Renal cortex interstitium (tissue), 11 donors: ENCODE measurements at regions not wholly inside any gene's neighbourhood (a gene's known extent, or its start where the extent isn't known, plus 50 kb on each side); places are given as distances from the start of the nearest gene placed in this dataset.

ENCODE experiments used
- DNase-seq, 11 donors: peaks; one replicate each; pipeline ENCODE4 v3.0.0-alpha.2; 2013; ENCODE audit warnings: low read depth in 9 of 11, low spot score in 4 of 11; ENCODE audit errors: extremely low read depth in 1 of 11

- no peak for DNase-seq
Observed at GRCh38 chr13:56216221-56216620, 924.5 kb upstream of the PRR20A start.

- DNase-seq = no peak
Observed at GRCh38 chr13:56247692-56248091, 893.0 kb upstream of the PRR20A start.

- DNase-seq = no peak
Observed at GRCh38 chr13:56271686-56272085, 869.0 kb upstream of the PRR20A start.

- DNase-seq = no peak
Observed at GRCh38 chr13:56283262-56283828, 857.4 kb upstream of the PRR20A start.

- no peak for DNase-seq
Observed at GRCh38 chr13:56299650-56300049, 841.1 kb upstream of the PRR20A start.

GRCh38 chr13:56314765-56315164 lies 826.0 kb upstream of the PRR20A start:
- no peak for DNase-seq

- DNase-seq = no peak
Observed at GRCh38 chr13:56317841-56318240, 822.9 kb upstream of the PRR20A start.

GRCh38 chr13:56332671-56333070 lies 808.0 kb upstream of the PRR20A start:
- DNase-seq = no peak

- no peak for DNase-seq
Observed at GRCh38 chr13:56335775-56336174, 804.9 kb upstream of the PRR20A start.

- no peak for DNase-seq
Observed at GRCh38 chr13:56338421-56338820, 802.3 kb upstream of the PRR20A start.

GRCh38 chr13:56347014-56347413 lies 793.7 kb upstream of the PRR20A start:
- DNase-seq = no peak

- DNase-seq = no peak
Observed at GRCh38 chr13:56349866-56350265, 790.9 kb upstream of the PRR20A start.

GRCh38 chr13:56351041-56351440 lies 789.7 kb upstream of the PRR20A start:
- DNase-seq = no peak

- DNase-seq = no peak
Observed at GRCh38 chr13:56352361-56352760, 788.4 kb upstream of the PRR20A start.

- DNase-seq = no peak
Observed at GRCh38 chr13:56352901-56353300, 787.8 kb upstream of the PRR20A start.

GRCh38 chr13:56356690-56357089 lies 784.0 kb upstream of the PRR20A start:
- no peak for DNase-seq

- no peak for DNase-seq
Observed at GRCh38 chr13:56378566-56378965, 762.2 kb upstream of the PRR20A start.

- DNase-seq = no peak
Observed at GRCh38 chr13:56393549-56393948, 747.2 kb upstream of the PRR20A start.

- no peak for DNase-seq
Observed at GRCh38 chr13:56396318-56396717, 744.4 kb upstream of the PRR20A start.

GRCh38 chr13:56400774-56401173 lies 739.9 kb upstream of the PRR20A start:
- DNase-seq = no peak

- DNase-seq = peak in 1 of 11 donors; percentile 1
Observed at GRCh38 chr13:56412856-56413255, 727.9 kb upstream of the PRR20A start.

- no peak for DNase-seq
Observed at GRCh38 chr13:56424246-56424645, 716.5 kb upstream of the PRR20A start.
